NCI-H2081 treated with DMSO at 0.1 percent for 48 hours (cell line): ENCODE measurements at regions not wholly inside any gene's neighbourhood (a gene's known extent, or its start where the extent isn't known, plus 50 kb on each side); places are given as distances from the start of the nearest gene placed in this dataset.
"Not testable (repeated sequence)": the region's sequence is repeated elsewhere in the genome, so short reads cannot be mapped to it uniquely, and the experiment has no call there.

Source experiments
- DNase-seq: peaks from one replicate; lab custom pipeline; 2025; lab: John Stamatoyannopoulos, UW

DNA sequence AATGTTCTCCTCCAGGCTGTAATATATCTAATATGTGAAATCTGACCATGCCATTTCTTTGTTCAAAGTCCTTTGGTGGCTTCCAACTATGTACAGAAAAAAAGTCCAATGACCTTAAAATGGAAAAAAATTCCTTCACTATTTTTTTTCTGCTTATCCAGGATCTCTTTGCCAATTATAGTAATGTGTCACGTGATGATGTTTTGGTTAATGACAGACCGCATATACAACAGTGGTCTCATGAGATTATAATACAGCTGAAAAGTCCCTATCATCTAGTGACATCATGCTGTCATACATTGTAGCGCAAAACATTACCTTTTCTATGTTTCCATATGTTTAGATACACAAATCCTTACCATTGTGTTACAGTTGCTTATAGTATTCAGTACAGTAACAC lies 477.6 kb downstream of the TMEM232 start:
- no peak for DNase-seq

DNA sequence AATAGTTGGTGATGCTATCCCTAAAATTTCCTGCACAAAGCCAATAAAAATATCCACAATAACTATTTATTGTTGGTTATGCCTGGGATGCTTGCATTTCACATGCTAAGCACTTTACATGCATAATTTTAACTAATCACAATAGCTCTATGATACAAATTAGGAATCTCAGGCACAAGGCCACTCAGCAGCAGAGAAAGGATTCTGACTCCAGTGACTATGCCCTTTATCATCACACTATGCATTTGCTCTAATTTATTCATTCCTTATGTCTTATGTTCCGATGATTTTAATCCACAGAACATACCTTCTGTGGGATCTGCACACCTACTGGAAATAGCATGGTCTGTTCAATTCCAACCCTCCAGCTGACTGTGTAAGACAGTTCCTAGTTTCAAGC lies 476.1 kb downstream of the TMEM232 start:
- no peak for DNase-seq

DNA sequence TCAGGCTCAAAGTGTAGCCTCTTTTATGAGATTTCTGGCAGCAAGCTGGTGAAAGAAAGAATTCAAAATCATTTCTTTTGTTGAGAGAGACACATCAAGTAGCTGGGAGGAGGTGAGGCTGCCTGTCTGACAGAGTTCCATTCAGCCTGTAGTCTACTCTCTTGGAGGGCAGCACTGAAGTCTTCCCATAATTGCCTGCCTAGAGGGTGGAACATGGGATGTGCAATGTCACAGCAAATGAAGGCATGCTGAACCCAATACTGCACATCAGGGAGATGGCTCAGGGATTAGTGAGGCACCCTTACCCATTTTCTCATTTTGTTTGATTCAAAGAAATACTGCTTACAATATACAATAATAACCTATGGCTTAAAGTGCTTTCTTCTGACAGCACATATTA lies 475.7 kb downstream of the TMEM232 start:
- no peak for DNase-seq

DNA sequence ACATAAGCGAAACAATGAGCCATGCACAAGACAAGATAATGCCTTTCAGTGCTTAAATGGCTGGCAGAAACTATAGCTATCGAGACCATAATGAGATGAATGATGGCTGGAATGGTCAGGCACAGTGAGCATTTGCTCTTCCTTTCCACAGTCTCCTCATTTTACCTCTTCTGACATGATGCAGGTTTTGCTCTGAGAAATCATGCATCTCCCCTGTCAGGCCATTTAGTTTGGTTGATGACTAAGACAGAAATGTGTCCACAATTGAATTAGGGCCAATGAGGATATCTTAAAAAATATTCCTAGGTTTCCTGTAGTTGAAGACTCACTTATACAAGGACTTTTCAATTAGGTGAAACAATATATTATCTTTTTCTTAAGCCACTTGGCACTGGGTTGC lies 475.1 kb downstream of the TMEM232 start:
- no peak for DNase-seq

DNA sequence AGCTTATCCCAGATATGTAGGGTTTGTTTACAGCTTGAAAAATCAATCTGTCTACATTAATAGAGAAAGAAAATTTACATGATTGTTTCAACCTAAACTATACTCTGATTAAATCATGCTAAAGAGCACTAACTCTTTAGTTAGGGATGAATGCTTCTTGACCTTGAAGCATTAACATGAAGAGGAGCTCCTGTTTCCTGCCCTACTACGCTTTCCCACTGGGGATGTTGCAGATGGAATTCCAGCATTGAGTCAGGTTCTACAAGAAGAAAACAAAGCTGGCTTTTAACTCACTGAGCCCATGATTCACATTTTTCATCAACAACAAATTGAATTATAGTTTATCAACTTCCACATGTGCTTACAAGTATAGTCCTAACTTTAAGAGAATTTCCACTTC lies 471.3 kb downstream of the TMEM232 start:
- DNase-seq, result no peak

DNA sequence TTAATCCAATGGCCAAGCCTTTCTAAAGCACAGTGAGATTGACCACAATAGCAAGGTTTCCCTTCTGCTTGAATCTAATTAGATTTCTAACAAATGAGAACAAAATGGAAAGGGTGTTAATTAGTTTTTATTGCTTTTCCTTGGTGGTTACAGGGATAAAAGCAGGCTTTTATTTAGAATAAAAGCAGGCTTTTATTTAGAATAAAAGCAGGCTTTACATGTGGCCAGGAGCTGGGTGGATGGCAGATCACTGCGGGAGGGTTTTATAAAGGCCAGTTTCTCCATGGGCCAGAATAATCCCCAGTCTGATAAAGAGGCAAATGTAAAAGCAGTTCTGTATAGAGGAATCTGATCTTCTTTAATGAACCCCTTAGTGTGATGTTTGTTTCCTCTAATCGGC lies 470.2 kb downstream of the TMEM232 start:
- no peak for DNase-seq

DNA sequence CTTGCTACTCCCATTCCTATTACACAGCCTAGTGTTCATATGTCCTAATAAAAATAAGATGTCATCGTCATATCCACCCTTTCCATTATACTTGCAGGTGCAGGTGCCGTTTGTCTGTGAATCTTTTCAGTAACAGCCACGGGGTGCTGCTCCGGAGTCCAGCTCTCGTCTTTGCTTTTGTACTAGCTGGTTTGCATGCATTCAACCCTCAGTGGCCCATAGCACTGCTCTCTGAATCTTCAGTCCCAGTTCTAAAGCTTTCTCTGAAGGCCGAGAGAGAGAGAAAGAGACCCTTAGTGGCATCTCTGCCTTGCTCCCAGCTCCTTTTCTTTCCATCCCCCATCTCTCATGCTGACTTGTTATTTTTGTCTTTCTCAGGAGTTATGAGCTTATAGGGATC lies 468.5 kb downstream of the TMEM232 start:
- DNase-seq, result no peak

DNA sequence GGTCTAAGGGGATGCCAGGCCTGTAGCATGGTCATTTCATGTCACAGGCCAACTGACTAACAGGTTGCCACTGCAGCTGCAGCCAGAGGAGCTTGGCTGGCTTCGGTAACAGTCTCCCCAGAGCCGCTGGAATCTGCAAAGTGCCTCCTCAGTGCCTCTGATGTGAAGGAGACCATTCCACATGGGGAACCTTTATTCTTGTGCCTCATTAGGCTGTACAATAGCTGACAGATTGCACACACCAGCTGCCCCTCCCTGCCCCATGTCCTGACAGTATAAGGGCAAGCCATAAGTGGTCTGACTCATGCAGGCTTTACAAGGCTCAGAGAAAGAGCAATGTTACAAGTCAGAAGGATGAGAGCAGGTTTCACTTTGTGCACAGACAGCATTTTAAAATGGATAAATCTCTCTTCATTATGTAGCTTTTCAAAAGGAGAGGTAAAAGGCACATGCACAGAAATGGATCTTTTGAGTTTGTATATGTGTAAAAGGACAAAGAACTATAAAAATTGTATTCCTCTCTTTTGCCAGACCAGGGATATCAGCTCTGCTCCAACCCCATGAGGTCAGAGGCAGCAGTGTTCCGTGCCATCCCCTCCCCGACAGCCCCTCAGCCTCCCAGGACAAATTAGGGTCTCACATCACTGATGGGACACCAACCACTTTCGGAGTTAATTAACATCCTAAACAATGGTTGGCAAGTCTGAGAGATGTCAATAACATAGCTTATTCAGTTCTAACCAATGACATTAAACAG lies 467.8 kb downstream of the TMEM232 start:
- no peak for DNase-seq

DNA sequence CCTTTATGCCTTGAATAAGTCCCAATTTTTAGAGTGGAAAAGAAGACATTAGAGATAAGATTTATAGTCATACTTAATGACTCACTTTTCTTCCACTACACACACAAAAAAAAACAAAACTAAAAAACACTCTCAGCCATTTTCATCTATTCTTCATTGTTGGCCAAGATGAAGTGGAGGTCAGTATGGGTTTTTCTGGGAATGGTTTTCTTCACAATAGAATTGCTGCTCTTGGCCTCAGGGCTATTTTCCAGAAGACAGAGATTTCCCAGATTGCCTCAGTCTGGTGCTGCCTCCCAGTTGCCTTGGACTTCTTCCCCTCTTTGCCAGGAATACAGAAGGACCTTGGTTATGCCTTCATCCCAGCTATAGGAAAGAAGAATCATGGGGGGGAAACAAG lies 463.7 kb downstream of the TMEM232 start:
- no peak for DNase-seq

DNA sequence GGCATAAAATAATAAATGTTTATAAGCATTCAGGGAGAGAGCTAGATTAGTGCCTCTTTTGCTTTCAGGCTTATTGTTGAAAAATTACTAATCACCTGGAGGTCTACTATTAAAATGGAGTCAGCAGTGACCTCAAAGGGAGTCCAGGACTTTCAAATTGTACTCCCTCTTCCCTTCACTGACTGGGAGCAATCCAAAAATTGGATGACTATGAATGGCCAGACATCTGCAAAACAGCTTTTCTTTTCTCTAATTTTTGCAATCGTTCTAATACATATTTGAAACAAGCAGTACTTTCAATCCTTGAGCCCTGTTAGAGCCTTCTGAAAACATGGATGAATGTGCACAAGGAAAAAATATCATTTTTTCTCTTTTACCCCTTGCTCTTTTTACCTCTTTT lies 461.8 kb downstream of the TMEM232 start:
- no peak for DNase-seq

DNA sequence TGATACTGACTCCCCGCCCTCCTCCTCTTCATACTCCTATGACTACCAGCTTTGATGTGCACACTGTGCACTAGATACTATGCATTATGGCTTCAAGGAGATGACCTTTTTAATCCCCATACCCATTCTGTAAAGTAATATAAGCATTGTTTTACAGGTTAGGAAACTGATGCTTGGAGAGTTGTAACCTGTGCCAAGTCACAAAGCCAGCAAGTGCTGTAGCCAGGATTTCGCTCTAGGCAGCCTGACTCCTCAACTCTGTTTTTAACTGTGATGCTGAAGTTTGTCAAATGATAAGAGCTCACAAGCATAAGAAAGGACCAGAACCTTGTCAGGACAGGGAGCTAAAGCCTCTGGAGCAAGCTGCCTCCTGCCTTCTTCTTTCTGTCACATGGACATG lies 461.3 kb downstream of the TMEM232 start:
- no peak for DNase-seq

DNA sequence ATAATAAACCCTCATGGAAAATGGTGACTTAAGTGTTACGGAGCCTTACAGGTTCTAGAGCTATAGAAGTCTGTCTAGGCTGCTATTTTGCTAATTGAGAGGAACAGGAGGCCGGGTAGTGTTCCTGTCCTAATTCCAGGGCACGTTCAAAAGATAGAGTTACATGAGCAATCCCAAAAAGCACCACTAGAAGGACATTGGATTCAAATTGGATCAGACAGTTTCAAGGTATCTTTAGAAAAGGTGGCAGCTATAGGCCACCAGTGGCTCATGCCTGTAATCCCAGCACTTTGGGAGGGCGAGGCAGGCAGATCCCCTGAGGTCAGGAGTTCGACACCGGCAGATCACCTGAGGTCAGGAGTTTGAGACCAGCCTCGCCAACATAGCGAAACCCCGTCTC lies 458.8 kb downstream of the TMEM232 start:
- no peak for DNase-seq

DNA sequence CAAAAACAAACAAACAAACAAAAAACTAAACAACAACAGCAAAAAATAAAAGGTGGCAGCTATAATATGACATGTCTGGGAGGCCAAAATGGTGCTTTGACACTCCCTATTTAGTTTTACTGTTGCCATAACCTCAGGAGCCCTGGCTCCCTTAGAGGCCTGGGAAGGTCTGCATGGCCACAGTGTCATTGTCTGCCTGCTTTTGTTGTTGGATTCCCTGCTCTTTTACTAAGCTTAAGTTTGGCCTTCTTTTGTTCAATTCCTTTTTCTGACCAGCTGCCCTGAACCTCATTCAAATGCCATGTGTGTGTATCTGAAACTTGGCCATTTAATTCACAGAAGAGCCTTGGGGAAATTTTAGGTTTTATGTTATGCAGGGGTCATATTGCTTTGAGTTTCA lies 458.2 kb downstream of the TMEM232 start:
- DNase-seq, result no peak

DNA sequence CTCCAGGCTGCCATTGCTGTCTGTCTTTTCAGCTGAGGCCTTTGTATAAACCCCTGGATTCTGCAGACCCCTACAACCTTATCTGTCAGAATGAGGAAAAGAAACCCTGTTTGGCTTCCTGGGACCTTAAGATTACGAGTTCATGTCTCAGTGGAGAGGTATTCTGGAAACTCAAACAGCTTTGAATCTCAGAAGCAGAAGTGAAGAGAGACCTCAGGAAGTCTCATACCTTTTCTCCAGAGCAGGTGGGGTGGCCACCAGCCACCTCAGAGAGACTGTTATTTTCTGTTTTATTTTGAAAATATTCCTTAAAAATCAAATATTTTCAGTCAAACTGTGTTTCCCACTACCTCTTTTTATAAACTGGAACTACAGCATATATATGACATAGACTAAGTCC lies 457.5 kb downstream of the TMEM232 start:
- DNase-seq, result no peak

DNA sequence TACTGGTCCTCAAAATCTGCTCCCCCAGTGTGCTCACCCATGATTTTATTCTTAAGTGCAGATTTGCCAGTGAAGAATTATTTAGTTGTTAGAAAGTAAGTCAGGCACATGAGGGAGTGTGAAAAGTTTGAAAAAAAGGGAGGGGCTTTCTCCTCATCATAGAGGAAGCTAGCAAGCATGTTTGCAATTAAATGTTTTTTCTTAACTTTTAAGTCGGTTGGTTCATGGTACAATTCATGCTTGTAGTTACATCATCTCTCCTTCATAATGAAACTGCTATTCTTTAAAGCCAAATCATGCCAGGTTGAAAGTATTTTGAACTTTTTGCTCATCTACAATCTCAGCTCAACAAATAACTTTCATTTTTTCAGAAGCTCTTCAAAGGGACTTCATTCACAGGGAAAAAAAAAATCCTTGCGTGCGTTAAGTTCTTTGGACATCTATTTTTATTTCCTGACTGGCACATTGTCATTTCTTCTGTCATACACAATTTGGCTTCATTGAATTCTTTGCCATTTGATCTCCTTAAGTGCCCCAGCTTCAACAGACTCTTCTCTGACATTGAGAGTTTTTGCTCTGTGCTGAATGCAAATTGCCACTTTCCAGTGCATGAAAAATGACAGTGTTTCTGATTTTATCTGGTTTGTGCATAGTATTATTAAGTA lies 456.9 kb downstream of the TMEM232 start:
- no peak for DNase-seq

DNA sequence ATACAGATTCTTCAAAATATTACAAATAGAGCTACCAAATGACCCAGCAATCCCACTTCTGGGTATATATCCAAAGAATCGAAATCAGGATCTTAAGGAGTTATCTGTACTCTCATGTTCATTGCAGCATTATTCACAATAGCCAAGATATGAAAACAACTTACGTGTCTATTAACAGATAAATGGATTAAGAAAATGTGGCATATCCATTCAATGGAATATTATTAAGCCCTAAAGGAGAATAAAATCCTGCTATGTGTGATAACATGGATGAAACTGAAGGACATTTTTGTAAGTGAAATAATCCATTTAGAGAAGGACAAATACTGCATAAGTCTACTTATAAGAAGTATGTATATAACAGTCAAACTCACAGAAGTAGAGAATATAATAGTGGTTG lies 450.6 kb downstream of the TMEM232 start:
- no peak for DNase-seq

DNA sequence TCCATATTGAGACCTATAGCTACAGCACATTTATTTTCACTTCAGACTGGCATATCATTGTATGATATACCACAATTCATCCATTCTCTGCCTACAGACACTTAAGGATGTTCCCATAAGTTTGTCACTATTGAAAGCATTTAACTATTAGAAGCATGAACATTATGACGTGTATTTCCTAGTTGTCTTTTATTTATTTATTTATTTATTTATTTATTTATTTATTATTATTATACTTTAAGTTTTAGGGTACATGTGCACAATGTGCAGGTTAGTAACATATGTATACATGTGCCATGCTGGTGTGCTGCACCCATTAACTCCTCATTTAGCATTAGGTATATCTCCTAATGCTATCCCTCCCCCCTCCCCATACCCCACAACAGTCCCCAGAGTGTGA lies 448.0 kb downstream of the TMEM232 start:
- DNase-seq, result not testable (repeated sequence)

DNA sequence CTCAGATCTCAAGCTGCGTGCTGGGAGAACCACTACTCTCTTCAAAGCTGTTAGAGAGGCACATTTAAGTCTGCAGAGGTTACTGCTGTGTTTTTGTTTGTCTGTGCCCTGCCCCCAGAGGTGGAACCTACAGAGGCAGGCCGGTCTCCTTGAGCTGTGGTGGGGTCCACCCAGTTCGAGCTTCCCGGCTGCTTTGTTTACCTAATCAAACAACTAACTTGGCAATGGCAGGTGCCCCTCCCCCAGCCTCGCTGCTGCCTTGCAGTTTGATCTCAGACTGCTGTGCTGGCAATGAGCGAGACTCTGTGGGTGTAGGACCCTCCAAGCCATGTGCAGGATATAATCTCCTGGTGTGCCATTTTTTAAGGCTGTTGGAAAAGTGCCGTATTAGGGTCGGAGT lies 442.4 kb downstream of the TMEM232 start:
- DNase-seq, result not testable (repeated sequence)

DNA sequence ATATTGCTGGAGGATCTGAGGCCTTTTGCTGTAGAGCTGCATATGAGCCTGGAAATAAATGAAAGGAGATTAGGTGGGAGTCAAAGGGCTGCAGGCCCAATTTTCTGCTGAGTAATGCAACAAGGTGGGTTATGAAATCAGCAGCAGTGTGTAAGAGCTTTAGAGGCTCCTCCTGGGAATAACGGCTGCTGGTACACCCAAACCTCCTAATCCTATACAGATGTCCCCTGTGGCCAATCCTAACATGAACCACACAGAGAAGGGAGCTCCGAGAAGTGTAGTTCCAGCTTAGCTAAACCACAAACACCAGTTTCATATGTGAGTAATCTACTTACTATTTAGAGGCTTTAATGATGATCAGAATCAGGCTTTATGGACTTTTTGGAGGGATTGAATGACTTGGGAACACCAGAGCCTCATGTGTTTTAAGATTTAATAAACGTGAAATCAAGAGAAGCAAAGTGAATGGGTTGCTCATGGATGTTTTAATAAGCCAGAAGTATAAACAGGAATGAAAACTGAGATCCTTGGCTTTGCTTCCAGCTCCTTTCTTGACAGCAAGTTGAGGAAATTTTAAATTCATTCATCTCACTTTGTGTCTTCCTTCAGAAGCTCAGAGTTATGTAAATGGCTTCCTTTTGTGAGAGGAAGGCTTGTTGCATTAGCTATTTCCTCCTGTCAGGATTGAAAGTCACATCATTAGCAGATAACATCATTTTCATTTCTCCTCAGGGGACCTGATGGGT lies 437.5 kb downstream of the TMEM232 start:
- DNase-seq, result no peak

DNA sequence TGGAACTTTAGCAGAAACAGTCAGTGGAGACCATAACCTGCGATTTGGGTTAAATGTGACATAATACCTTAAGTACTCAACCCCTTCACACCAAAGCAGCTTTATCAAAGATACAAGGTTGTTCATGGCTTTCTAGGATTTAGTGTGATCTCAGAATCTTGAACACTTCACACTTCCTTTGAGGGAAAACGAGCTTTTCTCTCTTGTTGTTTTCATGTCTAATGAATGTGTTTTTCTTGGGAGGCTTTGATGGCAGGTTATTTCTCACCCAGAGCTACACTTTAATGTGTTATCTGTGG lies 437.0 kb downstream of the TMEM232 start:
- DNase-seq, result no peak

DNA sequence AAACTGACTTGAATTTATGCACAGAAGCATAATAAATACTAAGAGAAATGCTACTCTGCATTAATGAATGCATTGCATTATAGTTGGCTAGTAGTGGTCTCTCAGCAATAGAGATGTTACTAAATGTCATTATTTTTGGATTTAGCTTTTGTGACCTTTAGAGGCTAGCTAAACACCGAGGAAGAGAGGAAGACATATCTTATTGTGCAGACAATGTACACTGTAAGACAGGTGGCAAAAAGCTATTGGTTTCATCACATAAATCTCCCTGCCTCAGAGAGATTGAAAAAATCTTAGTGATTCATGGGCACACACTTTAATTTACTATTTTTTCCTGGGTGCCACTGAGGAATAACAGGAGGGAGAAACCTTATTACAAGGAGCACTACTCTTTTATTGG lies 435.9 kb downstream of the TMEM232 start:
- DNase-seq, result no peak

DNA sequence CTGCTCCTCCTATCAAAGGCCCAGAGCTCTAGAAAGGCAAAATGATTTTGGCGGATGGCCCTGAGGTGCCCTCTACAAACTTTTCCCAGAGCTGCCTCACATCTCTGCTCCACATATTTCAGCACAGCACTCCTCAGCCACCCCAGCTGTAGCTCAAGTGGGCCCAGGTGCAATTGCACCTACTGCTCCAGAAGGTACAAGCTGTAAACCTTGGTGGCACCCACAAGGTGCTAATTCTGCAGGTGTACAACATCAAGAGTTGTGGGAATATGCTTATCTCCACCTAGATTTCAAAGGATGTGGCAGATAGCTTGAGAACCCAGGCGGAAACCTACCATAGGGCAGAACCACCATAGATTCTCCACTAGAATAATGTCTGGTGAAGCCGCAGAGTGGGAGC lies 432.2 kb downstream of the TMEM232 start:
- DNase-seq, result no peak

DNA sequence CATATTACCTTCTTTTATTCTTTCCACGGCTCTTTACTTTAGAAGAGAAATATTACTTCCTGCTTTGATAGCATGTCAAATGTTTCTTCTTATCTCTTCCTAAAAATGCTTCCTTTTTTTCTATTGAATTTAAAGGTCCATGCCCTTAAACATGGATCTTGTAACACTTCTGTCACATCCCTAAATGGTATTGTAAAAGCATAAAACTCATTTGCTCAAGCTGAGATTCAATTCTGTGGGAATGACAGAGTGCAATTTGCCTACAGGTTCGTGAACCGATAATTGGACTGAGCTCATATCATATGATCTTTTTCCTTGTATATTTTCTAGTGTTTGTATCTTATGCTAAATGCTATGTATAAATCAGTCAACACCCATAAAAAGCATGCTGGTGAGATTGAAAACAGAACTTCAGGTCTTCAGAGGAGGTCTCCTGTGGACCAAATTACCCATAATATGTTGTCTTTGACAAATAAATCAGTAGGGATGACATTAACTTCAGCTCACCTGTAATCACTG lies 429.3 kb downstream of the TMEM232 start:
- DNase-seq, result peak; percentile 67
